ENCODE measurements at regions not wholly inside any gene's neighbourhood (a gene's known extent, or its start where the extent isn't known, plus 50 kb on each side); places are given as distances from the start of the nearest gene placed in this dataset.

DNA sequence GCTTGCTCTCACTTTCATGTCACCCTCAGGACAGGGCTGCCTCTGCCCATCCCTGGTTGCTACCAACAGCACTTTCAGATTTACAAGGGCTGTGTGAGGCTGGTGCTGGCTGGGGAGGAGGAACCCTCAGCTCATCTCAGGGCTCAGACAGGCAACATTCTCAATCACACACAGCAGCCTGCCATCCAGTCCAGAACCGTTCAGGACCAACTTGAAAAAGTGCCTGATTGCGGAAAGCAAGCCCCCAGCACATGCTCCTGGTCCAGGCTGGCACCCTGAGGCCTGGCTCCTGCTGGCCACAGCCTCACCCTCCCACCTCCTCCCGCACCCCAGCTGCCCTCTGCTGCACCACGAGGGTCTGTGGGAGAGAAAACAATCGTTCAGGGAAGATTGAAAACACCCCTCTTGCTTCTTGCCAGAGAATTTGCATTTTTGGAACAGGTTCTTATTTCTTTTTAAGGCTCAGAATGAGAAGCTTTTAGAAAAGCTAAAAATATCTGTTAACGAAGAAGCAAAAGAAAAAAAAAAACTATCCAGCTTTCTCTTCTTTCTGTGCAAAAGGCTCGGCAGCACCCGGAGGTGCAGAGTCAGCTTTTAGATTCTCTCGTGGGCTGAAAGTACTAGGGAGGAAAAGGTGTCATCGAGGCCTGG is 403.8 kb upstream of the ID2 start:
- TF ChIP-seq, protein P1, sequence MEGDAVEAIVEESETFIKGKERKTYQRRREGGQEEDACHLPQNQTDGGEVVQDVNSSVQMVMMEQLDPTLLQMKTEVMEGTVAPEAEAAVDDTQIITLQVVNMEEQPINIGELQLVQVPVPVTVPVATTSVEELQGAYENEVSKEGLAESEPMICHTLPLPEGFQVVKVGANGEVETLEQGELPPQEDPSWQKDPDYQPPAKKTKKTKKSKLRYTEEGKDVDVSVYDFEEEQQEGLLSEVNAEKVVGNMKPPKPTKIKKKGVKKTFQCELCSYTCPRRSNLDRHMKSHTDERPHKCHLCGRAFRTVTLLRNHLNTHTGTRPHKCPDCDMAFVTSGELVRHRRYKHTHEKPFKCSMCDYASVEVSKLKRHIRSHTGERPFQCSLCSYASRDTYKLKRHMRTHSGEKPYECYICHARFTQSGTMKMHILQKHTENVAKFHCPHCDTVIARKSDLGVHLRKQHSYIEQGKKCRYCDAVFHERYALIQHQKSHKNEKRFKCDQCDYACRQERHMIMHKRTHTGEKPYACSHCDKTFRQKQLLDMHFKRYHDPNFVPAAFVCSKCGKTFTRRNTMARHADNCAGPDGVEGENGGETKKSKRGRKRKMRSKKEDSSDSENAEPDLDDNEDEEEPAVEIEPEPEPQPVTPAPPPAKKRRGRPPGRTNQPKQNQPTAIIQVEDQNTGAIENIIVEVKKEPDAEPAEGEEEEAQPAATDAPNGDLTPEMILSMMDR (IDR thresholded peaks at IDR 0.05): no peak
- TF ChIP-seq POLR2A (IDR thresholded peaks at IDR 0.05): no peak

All from adrenal gland (tissue), 5 donors.